ENCODE measurements at regions not wholly inside any gene's neighbourhood (a gene's known extent, or its start where the extent isn't known, plus 50 kb on each side); places are given as distances from the start of the nearest gene placed in this dataset.
"Not testable (repeated sequence)": the region's sequence is repeated elsewhere in the genome, so short reads cannot be mapped to it uniquely, and the experiment has no call there.

- no peak for DNase-seq (ENCODE audit: low spot score)
- intact Hi-C loops (cut with DNase I), result no loop called here
Measured at GRCh38 chr6:139979021-139979725, 604.7 kb upstream of the CITED2 start.

- intact Hi-C loops (cut with DNase I), result no loop called here
- DNase-seq (ENCODE audit: low spot score), result no peak
Measured at GRCh38 chr6:139977887-139978332, 603.5 kb upstream of the CITED2 start.

- DNase-seq (ENCODE audit: low spot score), result no peak
- intact Hi-C loops (cut with DNase I), result loop anchor here in 1 of 2 donors (5.0 kb wide), 1 partner anchor 602 kb away; the partner anchor contains the start of gene CITED2
Measured at GRCh38 chr6:139973669-139974344, 599.4 kb upstream of the CITED2 start.

- no peak for DNase-seq (ENCODE audit: low spot score)
- intact Hi-C loops (cut with DNase I), result loop anchor here in 1 of 2 donors (5.0 kb wide), 1 partner anchor 600 kb away; the partner anchor contains the start of gene CITED2
Measured at GRCh38 chr6:139972116-139972515, 597.7 kb upstream of the CITED2 start.

GRCh38 chr6:139970591-139970991, 596.1 kb upstream of the CITED2 start:
- intact Hi-C loops (cut with DNase I), result loop anchor here in 1 of 2 donors (5.0 kb wide), 1 partner anchor 598 kb away; the partner anchor contains the start of gene CITED2
- no peak for DNase-seq (ENCODE audit: low spot score)

- intact Hi-C loops (cut with DNase I), result no loop called here
- no peak for DNase-seq (ENCODE audit: low spot score)
Measured at GRCh38 chr6:139967497-139967896, 593.0 kb upstream of the CITED2 start.

GRCh38 chr6:139965393-139965792, 590.9 kb upstream of the CITED2 start:
- DNase-seq (ENCODE audit: low spot score), result no peak
- intact Hi-C loops (cut with DNase I), result no loop called here

- no peak for DNase-seq (ENCODE audit: low spot score)
- intact Hi-C loops (cut with DNase I), result no loop called here
Measured at GRCh38 chr6:139964737-139965136, 590.3 kb upstream of the CITED2 start.

- intact Hi-C loops (cut with DNase I), result no loop called here
- no peak for DNase-seq (ENCODE audit: low spot score)
Measured at GRCh38 chr6:139962654-139963347, 588.4 kb upstream of the CITED2 start.

GRCh38 chr6:139961190-139961589, 586.7 kb upstream of the CITED2 start:
- intact Hi-C loops (cut with DNase I), result no loop called here
- DNase-seq (ENCODE audit: low spot score), result no peak

GRCh38 chr6:139960671-139961070, 586.2 kb upstream of the CITED2 start:
- DNase-seq (ENCODE audit: low spot score), result no peak

GRCh38 chr6:139955366-139956155, 581.1 kb upstream of the CITED2 start:
- intact Hi-C loops (cut with DNase I), result no loop called here
- DNase-seq (ENCODE audit: low spot score), result no peak

More at GRCh38 chr6:139960671-139961070, 586.2 kb upstream of the CITED2 start:
- intact Hi-C loops (cut with DNase I), result no loop called here

- DNase-seq (ENCODE audit: low spot score), result no peak
- intact Hi-C loops (cut with DNase I), result no loop called here
Measured at GRCh38 chr6:139954463-139955071, 580.1 kb upstream of the CITED2 start.

- DNase-seq (ENCODE audit: low spot score); intact Hi-C loops (cut with DNase I): not testable (repeated sequence)
Measured at GRCh38 chr6:139953780-139954179, 579.3 kb upstream of the CITED2 start.

- intact Hi-C loops (cut with DNase I), result no loop called here
- DNase-seq (ENCODE audit: low spot score), result no peak
Measured at GRCh38 chr6:139951172-139951571, 576.7 kb upstream of the CITED2 start.

GRCh38 chr6:139944976-139945375, 570.5 kb upstream of the CITED2 start:
- intact Hi-C loops (cut with DNase I), result no loop called here
- no peak for DNase-seq (ENCODE audit: low spot score)

GRCh38 chr6:139944131-139944530, 569.7 kb upstream of the CITED2 start:
- intact Hi-C loops (cut with DNase I), result no loop called here

GRCh38 chr6:139943391-139943790, 568.9 kb upstream of the CITED2 start:
- intact Hi-C loops (cut with DNase I), result no loop called here
- DNase-seq (ENCODE audit: low spot score), result no peak

More at GRCh38 chr6:139944131-139944530, 569.7 kb upstream of the CITED2 start:
- DNase-seq (ENCODE audit: low spot score), result no peak

GRCh38 chr6:139942331-139942730, 567.9 kb upstream of the CITED2 start:
- DNase-seq (ENCODE audit: low spot score), result no peak
- intact Hi-C loops (cut with DNase I), result no loop called here
